ENCODE measurements at regions not wholly inside any gene's neighbourhood (a gene's known extent, or its start where the extent isn't known, plus 50 kb on each side); places are given as distances from the start of the nearest gene placed in this dataset.

GRCh38 chr4:111937368-111937767, 207.9 kb upstream of the FAM241A start:
- Histone ChIP-seq H3K36me3 (no peaks in the 10 kb centered on the region), H3K27ac (no peak overlapping the region), H3K4me3 (no peak overlapping the region), H3K9me3 (no peaks in the 10 kb centered on the region), H3K27me3 (no peaks in the 10 kb centered on the region), H3K4me1 (ENCODE audit: insufficient read depth) (no peaks in the 10 kb centered on the region)
- intact Hi-C loops (cut with DNase I), result no loop called here
- DNase-seq, result no peak
- no peak for TF ChIP-seq CTCF (IDR thresholded peaks at IDR 0.05)
- no peak for TF ChIP-seq EP300 (IDR thresholded peaks at IDR 0.05)
- TF ChIP-seq POLR2A (IDR thresholded peaks at IDR 0.05), result no peak

- 52 to 67% (median 64%) methylated on average over 1 of the region's 1 CpG for WGBS, 3 donors
- intact Hi-C loops (cut with DNase I), result no loop called here
- no peak for DNase-seq
- Histone ChIP-seq H3K4me3 (no peak overlapping the region), H3K27ac (no peak overlapping the region), H3K4me1 (ENCODE audit: insufficient read depth) (no peaks in the 10 kb centered on the region), H3K9me3 (no peaks in the 10 kb centered on the region), H3K27me3 (no peaks in the 10 kb centered on the region), H3K36me3 (no peaks in the 10 kb centered on the region)
- no peak for TF ChIP-seq EP300 (IDR thresholded peaks at IDR 0.05)
- TF ChIP-seq POLR2A (IDR thresholded peaks at IDR 0.05), result no peak
- no peak for TF ChIP-seq CTCF (IDR thresholded peaks at IDR 0.05)
These were observed 203.3 kb upstream of the FAM241A start for GRCh38 chr4:111941957-111942356.

GRCh38 chr4:111943796-111944203, 201.5 kb upstream of the FAM241A start:
- H3K4me3 ChIP-seq, result no peak overlapping the region
- no peaks in the 10 kb centered on the region for H3K4me1 ChIP-seq (ENCODE audit: insufficient read depth)
- no peaks in the 10 kb centered on the region for H3K9me3 ChIP-seq
- WGBS, 3 donors, result 8 to 13% (median 10%) methylated on average over 7 of the region's 7 CpGs
- no peak for TF ChIP-seq CTCF (IDR thresholded peaks at IDR 0.05)
- no peak for TF ChIP-seq POLR2A (IDR thresholded peaks at IDR 0.05)
- no peak for TF ChIP-seq EP300 (IDR thresholded peaks at IDR 0.05)
- no peaks in the 10 kb centered on the region for H3K27me3 ChIP-seq
- H3K36me3 ChIP-seq, result no peaks in the 10 kb centered on the region
- H3K27ac ChIP-seq, result no peak overlapping the region
- intact Hi-C loops (cut with DNase I), result no loop called here
- DNase-seq, result no peak

- H3K36me3 ChIP-seq, result no peaks in the 10 kb centered on the region
- H3K4me1 ChIP-seq (ENCODE audit: insufficient read depth), result no peaks in the 10 kb centered on the region
- intact Hi-C loops (cut with DNase I), result no loop called here
- no peak overlapping the region for H3K4me3 ChIP-seq
- H3K9me3 ChIP-seq, result no peaks in the 10 kb centered on the region
- 52 to 56% (median 54%) methylated on average over 1 of the region's 1 CpG for WGBS, 3 donors
- H3K27me3 ChIP-seq, result no peaks in the 10 kb centered on the region
- no peak for DNase-seq
- H3K27ac ChIP-seq, result no peak overlapping the region
- TF ChIP-seq POLR2A (IDR thresholded peaks at IDR 0.05) (no peak), CTCF (IDR thresholded peaks at IDR 0.05) (no peak), EP300 (IDR thresholded peaks at IDR 0.05) (no peak)
These were observed 200.2 kb upstream of the FAM241A start for GRCh38 chr4:111945014-111945413.

- no peak for DNase-seq
- Histone ChIP-seq H3K27me3 (no peaks in the 10 kb centered on the region), H3K27ac (no peak overlapping the region), H3K9me3 (no peaks in the 10 kb centered on the region), H3K4me1 (ENCODE audit: insufficient read depth) (no peaks in the 10 kb centered on the region), H3K36me3 (no peaks in the 10 kb centered on the region), H3K4me3 (no peak overlapping the region)
- WGBS, 3 donors, result 70 to 83% (median 72%) methylated on average over 2 of the region's 2 CpGs
- TF ChIP-seq POLR2A (IDR thresholded peaks at IDR 0.05) (no peak), CTCF (IDR thresholded peaks at IDR 0.05) (no peak), EP300 (IDR thresholded peaks at IDR 0.05) (no peak)
- intact Hi-C loops (cut with DNase I), result no loop called here
These were observed 198.5 kb upstream of the FAM241A start for GRCh38 chr4:111946800-111947199.
